AG04450 (cell line): ENCODE measurements at regions not wholly inside any gene's neighbourhood (a gene's known extent, or its start where the extent isn't known, plus 50 kb on each side); places are given as distances from the start of the nearest gene placed in this dataset.
"Not testable (repeated sequence)": the region's sequence is repeated elsewhere in the genome, so short reads cannot be mapped to it uniquely, and the experiment has no call there.

ENCODE experiments used
- CTCF ChIA-PET: fragments of 300-600, 350-600 bp; formaldehyde crosslinking; extraction: SDS; loops from one replicate; lab custom pipeline; 2022; ENCODE audit warnings: antibody characterized with exemption, inconsistent platforms; lab: Charles Lee
- POLR2A ChIA-PET: fragments of 350-600 bp; formaldehyde crosslinking; extraction: SDS; loops from one replicate; lab custom pipeline; 2021; ENCODE audit warnings: antibody characterized with exemption, inconsistent platforms; lab: Yijun Ruan, JAX
- DNase-seq: peaks from one replicate; pipeline ENCODE4 v3.0.0-alpha.2; 2011; ENCODE audit warnings: low read depth, low spot score
- H3K27ac ChIP-seq: one replicate; pipeline ENCODE4 v1.5.1; 2012; ENCODE audit warnings: low read depth, low read length, control low read depth
- H3K27me3 ChIP-seq: one replicate; pipeline ENCODE4 v1.6.0; 2012; ENCODE audit warnings: low read length; ENCODE audit not compliant: control insufficient read depth, insufficient read depth
- H3K4me3 ChIP-seq: 2 replicates; pipeline ENCODE4 v1.5.1; 2011; ENCODE audit warnings: mild to moderate bottlenecking, low read depth, low read length, control low read depth
- H3K9me3 ChIP-seq: 2 replicates; pipeline ENCODE4 v1.5.1; 2012; ENCODE audit warnings: low read length; ENCODE audit not compliant: control insufficient read depth, insufficient read depth
- CTCF ChIP-seq: IDR thresholded peaks from 2 replicates; pipeline ENCODE4 v1.5.1; 2011; ENCODE audit warnings: low read depth, low read length, control low read depth, inconsistent platforms

- Histone ChIP-seq H3K4me3 (no peak overlapping the region), H3K27ac (no peak overlapping the region), H3K9me3 (no peaks in the 10 kb centered on the region), H3K27me3 (no peaks in the 10 kb centered on the region)
- CTCF ChIA-PET, result no interaction called here
- no peak for TF ChIP-seq CTCF
- POLR2A ChIA-PET, result no interaction called here
- no peak for DNase-seq
Observed at GRCh38 chr12:78269620-78270019, 438.9 kb downstream of the NAV3 start.

GRCh38 chr12:78271546-78271945, 440.9 kb downstream of the NAV3 start:
- Histone ChIP-seq H3K27me3 (no peaks in the 10 kb centered on the region), H3K27ac (no peak overlapping the region), H3K9me3 (no peaks in the 10 kb centered on the region), H3K4me3 (no peak overlapping the region)
- ChIA-PET POLR2A (no interaction called here), CTCF (no interaction called here)
- DNase-seq, result no peak
- TF ChIP-seq CTCF, result no peak

DNA sequence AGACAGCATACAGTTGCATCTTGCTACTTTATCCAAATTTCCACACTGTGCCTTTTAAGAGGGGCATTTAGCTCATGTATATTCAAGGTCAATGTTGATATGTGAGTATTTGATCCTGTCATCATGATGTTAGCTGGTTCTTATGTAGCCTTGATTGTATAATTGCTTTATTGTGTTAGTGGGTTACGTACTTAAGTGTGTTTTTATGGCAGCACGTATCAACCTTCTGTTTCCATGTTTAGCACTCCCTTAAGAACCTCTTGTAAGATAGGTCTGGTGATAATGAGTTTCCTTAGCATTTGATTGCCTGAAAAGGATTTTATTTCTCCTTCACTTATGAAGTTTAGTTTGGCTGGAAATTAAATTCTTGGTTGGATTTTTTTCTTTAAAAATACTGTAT, 445.2 kb downstream of the NAV3 start:
- no peak for DNase-seq
- Histone ChIP-seq H3K4me3 (no peak overlapping the region), H3K9me3 (peaks cover 3% of the 10 kb centered on the region), H3K27me3 (no peaks in the 10 kb centered on the region), H3K27ac (no peak overlapping the region)
- no peak for TF ChIP-seq CTCF
- CTCF ChIA-PET, result no interaction called here
- POLR2A ChIA-PET, result no interaction called here

DNA sequence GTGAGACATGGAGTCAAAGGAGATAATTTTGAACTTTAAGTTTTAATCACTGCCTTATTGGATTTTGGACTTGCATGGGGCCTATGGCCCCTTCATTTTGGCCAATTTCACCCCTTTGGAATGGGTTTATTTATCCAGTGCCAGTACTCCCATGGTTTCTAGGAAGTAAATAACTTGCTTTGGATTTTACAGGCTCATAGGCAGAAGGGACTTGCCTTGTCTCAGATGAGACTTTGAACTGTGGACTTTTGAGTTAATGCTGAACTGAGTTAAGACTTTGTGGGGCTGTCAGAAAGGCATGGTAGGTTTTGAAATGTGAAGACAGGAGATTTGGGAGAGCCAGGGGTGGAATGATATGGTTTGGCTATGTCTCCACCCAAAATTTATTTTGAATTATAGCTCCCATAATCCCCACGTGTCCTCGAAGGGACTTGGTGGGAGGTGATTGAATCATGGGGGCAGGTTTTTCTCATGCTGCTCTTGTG, 448.1 kb downstream of the NAV3 start:
- Histone ChIP-seq H3K4me3 (no peak overlapping the region), H3K27ac (no peak overlapping the region), H3K27me3 (no peaks in the 10 kb centered on the region), H3K9me3 (peaks cover 3% of the 10 kb centered on the region)
- TF ChIP-seq CTCF, result no peak
- CTCF ChIA-PET, result no interaction called here
- no peak for DNase-seq
- POLR2A ChIA-PET, result no interaction called here

GRCh38 chr12:78279567-78279966, 448.9 kb downstream of the NAV3 start:
- Histone ChIP-seq H3K27me3 (no peaks in the 10 kb centered on the region), H3K4me3 (no peak overlapping the region), H3K9me3 (peaks cover 3% of the 10 kb centered on the region), H3K27ac (no peak overlapping the region)
- no peak for TF ChIP-seq CTCF
- POLR2A ChIA-PET, result no interaction called here
- no peak for DNase-seq
- CTCF ChIA-PET, result no interaction called here

DNA sequence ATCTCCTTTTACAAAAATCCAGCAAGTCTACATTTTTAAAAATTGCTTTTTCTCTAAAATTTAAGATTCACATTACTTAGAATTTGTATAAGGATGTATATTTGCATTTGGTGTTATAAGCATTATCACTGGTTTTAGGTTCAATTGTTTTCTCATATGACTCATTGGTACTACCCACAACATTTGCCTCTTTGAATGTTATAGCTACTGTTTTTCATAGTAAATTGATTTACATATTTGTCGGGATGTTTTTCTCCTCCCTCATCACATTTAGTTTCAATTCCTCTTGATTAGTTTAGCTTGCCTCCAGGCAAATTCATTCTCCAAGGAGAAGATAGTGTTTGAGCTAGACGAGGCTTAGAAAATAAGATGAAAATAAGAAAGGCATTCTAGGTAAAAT, 450.4 kb downstream of the NAV3 start:
- H3K27me3 ChIP-seq, H3K27ac ChIP-seq, POLR2A ChIA-PET, H3K4me3 ChIP-seq, H3K9me3 ChIP-seq, DNase-seq: not testable (repeated sequence)
- CTCF ChIA-PET, result interaction anchor here (0.9 kb wide), 1 partner anchor 9 kb away, joined by 3 read pairs; no protein-coding TSS in a partner anchor
